SU-DHL-6 (cell line): ENCODE measurements at regions not wholly inside any gene's neighbourhood (a gene's known extent, or its start where the extent isn't known, plus 50 kb on each side); places are given as distances from the start of the nearest gene placed in this dataset.

ENCODE experiments used
- H2AFZ ChIP-seq: fragments of 200-600 bp; sonication (generic); 2 replicates; pipeline ENCODE4 v1.6.1; 2014; ENCODE audit warnings: low read depth, mild to moderate bottlenecking, moderate library complexity, mixed read lengths, antibody characterized with exemption, low read length; ENCODE audit not compliant: severe bottlenecking
- H3F3A ChIP-seq: fragments of 200-600 bp; shearing (Covaris generic); 2 replicates; pipeline ENCODE4 v1.6.0; 2016; ENCODE audit warnings: antibody characterized with exemption, mild to moderate bottlenecking; ENCODE audit not compliant: insufficient read depth
- H3K27ac ChIP-seq: fragments of 200-600 bp; sonication (generic); 2 replicates; pipeline ENCODE4 v1.5.1; 2016; ENCODE audit warnings: low read depth, mild to moderate bottlenecking, low read length, moderate library complexity, mixed read lengths
- H3K27me3 ChIP-seq: fragments of 200-600 bp; sonication (generic), shearing (Covaris generic); 2 replicates; pipeline ENCODE4 v1.6.0; 2014; ENCODE audit warnings: mild to moderate bottlenecking, low read length
- H3K36me3 ChIP-seq: fragments of 200-600 bp; sonication (generic); 2 replicates; pipeline ENCODE4 v1.6.1; 2014; ENCODE audit warnings: mild to moderate bottlenecking, low read length, mixed read lengths
- H3K4me2 ChIP-seq: fragments of 300-600, 200-600 bp; shearing (Covaris generic), sonication (generic); 2 replicates; pipeline ENCODE4 v1.6.0; 2014; ENCODE audit warnings: low read length, low read depth, mild to moderate bottlenecking; ENCODE audit not compliant: poor library complexity, severe bottlenecking
- H3K4me3 ChIP-seq: fragments of 200-600 bp; sonication (generic); 2 replicates; pipeline ENCODE4 v1.5.1; 2014; ENCODE audit warnings: antibody characterized with exemption, low read length, mild to moderate bottlenecking, mixed read lengths; ENCODE audit not compliant: insufficient read depth, poor library complexity, severe bottlenecking
- H3K79me2 ChIP-seq: fragments of 200-600 bp; sonication (generic); 2 replicates; pipeline ENCODE4 v1.6.1; 2014; ENCODE audit warnings: mild to moderate bottlenecking, low read length, moderate library complexity; ENCODE audit not compliant: insufficient read depth
- H3K9ac ChIP-seq: fragments of 200-600 bp; sonication (generic); 2 replicates; pipeline ENCODE4 v1.7.0; 2014; ENCODE audit warnings: mild to moderate bottlenecking, low read length
- H3K9me2 ChIP-seq: fragments of 200-600 bp; sonication (generic); replicated peaks from 2 replicates; pipeline ENCODE4 v1.6.1; 2014; ENCODE audit warnings: low read length; ENCODE audit not compliant: insufficient read depth
- H3K9me3 ChIP-seq: fragments of 200-600 bp; sonication (generic); 2 replicates; pipeline ENCODE4 v1.6.1; 2014; ENCODE audit warnings: low read length, mixed read lengths; ENCODE audit not compliant: insufficient read depth
- H4K20me1 ChIP-seq: fragments of 200-600 bp; sonication (generic); 2 replicates; pipeline ENCODE4 v1.6.1; 2014; ENCODE audit warnings: low read depth, mild to moderate bottlenecking, antibody characterized with exemption, low read length, moderate library complexity, mixed read lengths
- EZH2phosphoT487 ChIP-seq: fragments of 200-600 bp; sonication (generic), shearing (Covaris generic); conservative IDR thresholded peaks from 2 replicates; pipeline ENCODE4 v1.6.1; 2018; ENCODE audit warnings: mild to moderate bottlenecking, antibody characterized with exemption, low read length, moderate library complexity, mixed read lengths
- TF ChIP-seq, protein P1 (sequence below): fragments of 200-600 bp; sonication (generic); IDR thresholded peaks from one replicate; pipeline ENCODE4 v1.5.1; 2017; ENCODE audit warnings: antibody characterized with exemption, mild to moderate bottlenecking, low read length, moderate library complexity; ENCODE audit not compliant: insufficient read depth, poor library complexity, severe bottlenecking

DNA sequence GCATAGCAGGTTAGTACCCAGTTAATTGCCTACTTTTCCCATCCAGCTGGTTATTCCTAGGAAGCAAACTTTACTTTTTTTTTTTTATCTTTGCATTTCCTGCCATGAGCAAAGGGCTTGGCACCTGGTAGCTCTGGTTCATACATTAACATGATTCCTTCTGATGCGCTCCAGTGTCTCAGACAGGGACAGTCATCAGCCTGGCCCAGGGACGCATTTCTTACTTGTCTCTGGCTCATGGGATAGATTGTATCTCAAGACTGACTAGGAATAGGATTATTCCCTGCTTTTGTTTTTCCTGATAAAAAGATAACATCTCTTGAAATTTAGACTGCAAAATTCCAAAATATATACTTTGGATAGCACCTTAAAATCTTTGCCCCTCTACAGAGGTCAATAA, 571.5 kb upstream of the TENM3 start:
- TF ChIP-seq, protein P1, sequence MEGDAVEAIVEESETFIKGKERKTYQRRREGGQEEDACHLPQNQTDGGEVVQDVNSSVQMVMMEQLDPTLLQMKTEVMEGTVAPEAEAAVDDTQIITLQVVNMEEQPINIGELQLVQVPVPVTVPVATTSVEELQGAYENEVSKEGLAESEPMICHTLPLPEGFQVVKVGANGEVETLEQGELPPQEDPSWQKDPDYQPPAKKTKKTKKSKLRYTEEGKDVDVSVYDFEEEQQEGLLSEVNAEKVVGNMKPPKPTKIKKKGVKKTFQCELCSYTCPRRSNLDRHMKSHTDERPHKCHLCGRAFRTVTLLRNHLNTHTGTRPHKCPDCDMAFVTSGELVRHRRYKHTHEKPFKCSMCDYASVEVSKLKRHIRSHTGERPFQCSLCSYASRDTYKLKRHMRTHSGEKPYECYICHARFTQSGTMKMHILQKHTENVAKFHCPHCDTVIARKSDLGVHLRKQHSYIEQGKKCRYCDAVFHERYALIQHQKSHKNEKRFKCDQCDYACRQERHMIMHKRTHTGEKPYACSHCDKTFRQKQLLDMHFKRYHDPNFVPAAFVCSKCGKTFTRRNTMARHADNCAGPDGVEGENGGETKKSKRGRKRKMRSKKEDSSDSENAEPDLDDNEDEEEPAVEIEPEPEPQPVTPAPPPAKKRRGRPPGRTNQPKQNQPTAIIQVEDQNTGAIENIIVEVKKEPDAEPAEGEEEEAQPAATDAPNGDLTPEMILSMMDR = no peak
- Histone ChIP-seq H4K20me1 (no peaks in the 10 kb centered on the region), H3K9ac (no peak overlapping the region), H3K9me2 (no peaks in the 10 kb centered on the region), H3K4me2 (no peak overlapping the region), H2AFZ (no peak overlapping the region), H3K4me3 (no peak overlapping the region), H3K9me3 (no peaks in the 10 kb centered on the region), H3K27me3 (no peaks in the 10 kb centered on the region), H3K36me3 (no peaks in the 10 kb centered on the region), H3K79me2 (no peaks in the 10 kb centered on the region), H3F3A (no peaks in the 10 kb centered on the region), H3K27ac (no peak overlapping the region)

DNA sequence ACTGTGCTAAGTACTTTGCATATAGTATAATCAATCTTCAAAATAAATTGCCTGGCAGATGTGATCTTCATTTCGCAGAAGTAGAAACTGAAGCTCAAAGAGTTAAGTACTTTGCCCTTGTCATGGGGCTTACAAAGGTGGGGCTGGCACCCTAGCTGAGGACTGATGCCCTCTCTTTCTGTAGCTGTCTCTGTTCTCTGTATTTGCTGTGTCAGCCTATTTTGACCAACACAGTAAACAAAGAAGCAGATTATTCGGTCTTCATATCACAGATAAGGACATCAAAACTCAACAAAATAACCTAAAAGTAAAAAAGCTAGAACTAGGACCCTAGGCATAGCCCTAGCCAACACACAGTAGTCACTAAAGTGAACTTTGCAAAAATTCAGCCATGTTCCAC, 570.5 kb upstream of the TENM3 start:
- H3K9me3 ChIP-seq = no peaks in the 10 kb centered on the region
- H3K27me3 ChIP-seq = no peaks in the 10 kb centered on the region
- H3K4me3 ChIP-seq = no peak overlapping the region
- no peak overlapping the region for H2AFZ ChIP-seq
- H3K4me2 ChIP-seq = no peak overlapping the region
- no peaks in the 10 kb centered on the region for H3F3A ChIP-seq
- no peak for TF ChIP-seq EZH2phosphoT487
- TF ChIP-seq, protein P1 = no peak
- H3K27ac ChIP-seq = no peak overlapping the region
- H3K79me2 ChIP-seq = no peaks in the 10 kb centered on the region
- no peaks in the 10 kb centered on the region for H3K36me3 ChIP-seq
- H3K9ac ChIP-seq = no peak overlapping the region
- no peaks in the 10 kb centered on the region for H4K20me1 ChIP-seq
- no peaks in the 10 kb centered on the region for H3K9me2 ChIP-seq

DNA sequence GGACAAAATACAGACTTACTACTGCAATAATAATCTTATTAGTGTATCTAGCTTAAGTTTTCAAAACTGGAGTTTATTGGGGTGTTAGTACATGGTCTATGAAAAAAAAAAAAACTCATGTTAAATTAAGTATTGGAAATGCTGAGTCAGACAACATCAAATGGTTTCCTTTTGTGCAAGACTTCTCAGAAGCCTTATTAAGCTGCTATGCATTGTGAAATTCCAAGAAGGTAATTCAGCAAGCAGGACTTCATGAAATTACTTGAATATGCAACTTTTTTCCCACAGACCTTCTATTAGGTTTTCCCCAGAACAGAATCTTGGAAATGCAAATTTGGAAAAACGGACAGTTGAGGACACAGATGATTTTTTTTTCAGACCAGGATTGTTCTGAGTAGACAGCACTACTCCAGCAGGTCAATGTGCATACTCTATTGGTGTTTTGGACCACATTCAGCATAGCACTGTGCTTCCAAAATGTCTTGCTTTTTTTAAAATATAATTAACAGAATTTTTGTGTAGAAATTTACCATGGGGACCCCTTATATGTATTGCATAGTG, 568.8 kb upstream of the TENM3 start:
- H3K9me2 ChIP-seq = no peaks in the 10 kb centered on the region
- H3K27ac ChIP-seq = no peak overlapping the region
- H3K4me3 ChIP-seq = no peak overlapping the region
- no peaks in the 10 kb centered on the region for H3F3A ChIP-seq
- no peak overlapping the region for H3K4me2 ChIP-seq
- H3K27me3 ChIP-seq = no peaks in the 10 kb centered on the region
- no peaks in the 10 kb centered on the region for H3K36me3 ChIP-seq
- H3K9me3 ChIP-seq = no peaks in the 10 kb centered on the region
- H2AFZ ChIP-seq = no peak overlapping the region
- no peak for TF ChIP-seq EZH2phosphoT487
- TF ChIP-seq, protein P1 = no peak
- H3K79me2 ChIP-seq = no peaks in the 10 kb centered on the region
- H4K20me1 ChIP-seq = no peaks in the 10 kb centered on the region
- no peak overlapping the region for H3K9ac ChIP-seq

DNA sequence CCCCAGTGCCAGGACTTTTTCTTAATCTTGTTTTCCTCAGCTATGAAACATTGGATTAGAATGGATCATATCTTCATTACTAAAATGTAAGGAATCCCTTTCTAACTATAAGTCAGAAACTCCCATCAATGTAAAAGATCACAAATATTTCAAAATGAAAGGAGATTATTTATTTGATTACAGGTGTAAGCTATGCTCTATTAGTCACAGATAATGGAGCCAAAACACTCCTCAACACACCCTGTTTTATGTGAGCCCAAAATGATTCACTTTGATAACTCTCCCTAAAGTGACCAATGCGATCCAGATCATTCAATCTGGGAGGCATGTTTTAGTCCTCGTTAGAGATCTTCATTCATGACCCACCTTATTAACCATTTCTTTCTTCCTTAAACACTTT, 566.7 kb upstream of the TENM3 start:
- H3K4me3 ChIP-seq = no peak overlapping the region
- H3K79me2 ChIP-seq = no peaks in the 10 kb centered on the region
- H2AFZ ChIP-seq = no peak overlapping the region

More for the DNA sequence above, 566.7 kb upstream of the TENM3 start:
- Histone ChIP-seq H3K36me3 (no peaks in the 10 kb centered on the region), H3K27me3 (no peaks in the 10 kb centered on the region), H3K4me2 (no peak overlapping the region), H3K9ac (no peak overlapping the region), H3F3A (no peaks in the 10 kb centered on the region), H3K27ac (no peak overlapping the region), H3K9me2 (no peaks in the 10 kb centered on the region), H3K9me3 (no peaks in the 10 kb centered on the region), H4K20me1 (no peaks in the 10 kb centered on the region)
- TF ChIP-seq, protein P1 = no peak
